B cell (primary cell): ENCODE measurements at regions not wholly inside any gene's neighbourhood (a gene's known extent, or its start where the extent isn't known, plus 50 kb on each side); places are given as distances from the start of the nearest gene placed in this dataset.

Source experiments
- ATAC-seq: fragments of 200-7000 bp; cut with Tn5 transposase; one replicate; pipeline ENCODE4 v1.10.0; 2021; ENCODE audit warnings: low read depth, mild to moderate bottlenecking, moderate number of reproducible peaks, moderate library complexity
- CTCF ChIA-PET: fragments of 350-600 bp; sonication (Branson Sonifier 250); formaldehyde crosslinking; loops from one replicate; lab custom pipeline; 2021; ENCODE audit warnings: antibody characterized with exemption, inconsistent platforms; lab: Charles Lee
- POLR2A ChIA-PET: fragments of 350-600 bp; sonication (Branson Sonifier 250); formaldehyde crosslinking; loops from one replicate; lab custom pipeline; 2021; ENCODE audit warnings: antibody characterized with exemption; lab: Charles Lee
- DNase-seq: peaks from one replicate; pipeline ENCODE4 v3.0.0; 2013
- H2AFZ ChIP-seq: 2 replicates; pipeline ENCODE4 v1.6.1; 2012; ENCODE audit warnings: mild to moderate bottlenecking, low read depth, low read length; ENCODE audit not compliant: insufficient read depth, poor library complexity, severe bottlenecking
- H3K27ac ChIP-seq, 2 donors: 1 replicate in 1 of 2; 2 replicates in 1 of 2; pipeline ENCODE4 v1.5.1; 2012 to 2013; ENCODE audit warnings: low read length in 2 of 2, mild to moderate bottlenecking in 2 of 2, moderate library complexity in 1 of 2
- H3K27me3 ChIP-seq, 4 experiments: fragments of 200-600 bp in 1 of 4; sonication (generic) in 1 of 4; replicated peaks in 1 of 4; 1 replicate in 2 of 4; 2 replicates in 2 of 4; pipeline versions ENCODE4 v1.6.1 to v1.7.0; 2013 to 2016; ENCODE audit warnings: low read length in 3 of 4, mild to moderate bottlenecking in 2 of 4, mixed read lengths in 1 of 4, moderate library complexity in 1 of 4; ENCODE audit not compliant: insufficient read depth in 4 of 4, control insufficient read depth in 3 of 4; ENCODE audit errors: control extremely low read depth in 1 of 4
- H3K36me3 ChIP-seq, 2 experiments: replicated peaks in 1 of 2; 1 replicate in 1 of 2; 2 replicates in 1 of 2; pipeline versions ENCODE4 v1.6.1 to v1.7.1; 2013; ENCODE audit warnings: low read length in 1 of 2; ENCODE audit not compliant: insufficient read depth in 2 of 2, control insufficient read depth in 1 of 2; ENCODE audit errors: control extremely low read depth in 1 of 2, extremely low read depth in 1 of 2
- H3K4me1 ChIP-seq, 2 donors: fragments of 200-600 bp in 1 of 2; sonication (generic) in 1 of 2; 1 replicate in 1 of 2; 2 replicates in 1 of 2; pipeline versions ENCODE4 v1.5.1 to v1.6.1; 2013 to 2017; ENCODE audit warnings: low read length in 2 of 2; ENCODE audit not compliant: control insufficient read depth in 2 of 2, insufficient read depth in 2 of 2
- H3K4me2 ChIP-seq: replicated peaks from 2 replicates; pipeline ENCODE3; 2012; ENCODE audit warnings: mild to moderate bottlenecking, low read depth, low read length; ENCODE audit not compliant: poor library complexity, severe bottlenecking
- H3K4me3 ChIP-seq, 5 experiments: fragments of 200-600 bp in 1 of 5; sonication (generic) in 1 of 5; 1 replicate in 3 of 5; 2 replicates in 2 of 5; pipeline versions ENCODE4 v1.5.1 to v1.7.0; 2011 to 2016; ENCODE audit warnings: low read length in 4 of 5, mild to moderate bottlenecking in 4 of 5, low read depth in 2 of 5, control low read depth in 1 of 5, moderate library complexity in 1 of 5; ENCODE audit not compliant: insufficient read depth in 1 of 5; ENCODE audit errors: control extremely low read depth in 1 of 5, extremely low read depth in 1 of 5
- H3K79me2 ChIP-seq: fragments of 200-600 bp; sonication (generic); one replicate; pipeline ENCODE4 v1.6.0; 2016; ENCODE audit warnings: low read length; ENCODE audit not compliant: control insufficient read depth, insufficient read depth
- H3K9ac ChIP-seq: fragments of 200-600 bp; sonication (generic); 2 replicates; pipeline ENCODE4 v1.6.1; 2017; ENCODE audit warnings: mild to moderate bottlenecking, low read length, moderate library complexity
- H3K9me3 ChIP-seq, 3 donors: one replicate each; pipeline versions ENCODE4 v1.6.1 to v1.7.1; 2013; ENCODE audit warnings: low read length in 2 of 3; ENCODE audit not compliant: control insufficient read depth in 2 of 3, insufficient read depth in 1 of 3; ENCODE audit errors: control extremely low read depth in 1 of 3
- H4K20me1 ChIP-seq: 2 replicates; pipeline ENCODE4 v1.6.0; 2012; ENCODE audit warnings: mild to moderate bottlenecking, low read length; ENCODE audit not compliant: insufficient read depth, control insufficient read depth, poor library complexity, severe bottlenecking
- H3K27ac Mint-ChIP-seq: one replicate; pipeline ENCODE4 v1.8.0; 2021; ENCODE audit warnings: mixed read lengths
- H3K27me3 Mint-ChIP-seq: one replicate; pipeline ENCODE4 v1.8.0; 2021; ENCODE audit warnings: mixed read lengths
- H3K4me1 Mint-ChIP-seq: one replicate; pipeline ENCODE4 v1.8.0; 2021; ENCODE audit warnings: mixed read lengths
- H3K4me3 Mint-ChIP-seq: one replicate; pipeline ENCODE4 v1.8.0; 2021; ENCODE audit warnings: mixed read lengths
- H3K9me3 Mint-ChIP-seq: one replicate; pipeline ENCODE4 v1.8.0; 2022; ENCODE audit warnings: mixed read lengths; ENCODE audit not compliant: insufficient read depth
- CTCF ChIP-seq: fragments of 200-600 bp; IDR thresholded peaks from one replicate; pipeline ENCODE4 v1.8.0; 2022; ENCODE audit warnings: antibody characterized with exemption, mild to moderate bottlenecking
- EZH2 ChIP-seq: IDR thresholded peaks from 2 replicates; pipeline ENCODE4 v1.6.1; 2012; ENCODE audit warnings: borderline replicate concordance, low read depth, mild to moderate bottlenecking, moderate library complexity, low read length; ENCODE audit not compliant: insufficient read depth, poor library complexity, severe bottlenecking
- WGBS: methylation state at CpG from one replicate; pipeline ENCODE4 v1.1.5; 2013; ENCODE audit warnings: missing lambda C conversion rate; ENCODE audit not compliant: insufficient coverage; 5-methylcytosine and 5-hydroxymethylcytosine counted together
- intact Hi-C: fragments of 100-400 bp; cut with micrococcal nuclease; formaldehyde crosslinking; loops from one replicate; pipeline ENCODE4 v1.10.0; 2022

- POLR2A ChIA-PET = no interaction called here
Measured at GRCh38 chr18:77365667-77366066, 116.0 kb downstream of the GALR1 start.

GRCh38 chr18:77366067-77366719 lies 116.5 kb downstream of the GALR1 start:
- H3K9me3 Mint-ChIP-seq = peaks cover 11% of the 10 kb centered on the region
- intact Hi-C loops = no loop called here

More at GRCh38 chr18:77365667-77366066, 116.0 kb downstream of the GALR1 start:
- peaks cover 3 to 4% of the 10 kb centered on the region in 2 donors for H3K4me1 ChIP-seq
- H3K4me2 ChIP-seq = no peak overlapping the region
- Mint-ChIP-seq H3K4me3 (no peak overlapping the region), H3K4me1 (peaks cover 8% of the 10 kb centered on the region), H3K27ac (no peak overlapping the region), H3K9me3 (peaks cover 14% of the 10 kb centered on the region), H3K27me3 (peaks cover 14% of the 10 kb centered on the region)
- no peak overlapping the region for H3K27ac ChIP-seq
- no peak overlapping the region for H2AFZ ChIP-seq
- intact Hi-C loops = no loop called here
- peaks cover 2 to 15% (median 14%) of the 10 kb centered on the region in 3 donors for H3K9me3 ChIP-seq
- H4K20me1 ChIP-seq = no peaks in the 10 kb centered on the region
- DNase-seq = no peak
- no peaks in the 10 kb centered on the region for H3K27me3 ChIP-seq
- H3K9ac ChIP-seq = no peak overlapping the region
- H3K4me3 ChIP-seq = no peak overlapping the region
- H3K79me2 ChIP-seq = no peaks in the 10 kb centered on the region
- ATAC-seq = no peak
- no peaks in the 10 kb centered on the region for H3K36me3 ChIP-seq
- no peak for TF ChIP-seq CTCF
- no peak for TF ChIP-seq EZH2
- WGBS = 86% methylated on average over 2 of the region's 2 CpGs
- CTCF ChIA-PET = no interaction called here

More at GRCh38 chr18:77366067-77366719, 116.5 kb downstream of the GALR1 start:
- Histone ChIP-seq H3K27ac (no peak overlapping the region), H3K9ac (no peak overlapping the region), H3K4me1 (no peaks in the 10 kb centered on the region), H3K4me3 (no peak overlapping the region), H3K4me2 (no peak overlapping the region), H2AFZ (no peak overlapping the region), H3K79me2 (no peaks in the 10 kb centered on the region), H3K9me3 (peaks cover under 1 to 12% (median 11%) of the 10 kb centered on the region in 3 donors), H3K36me3 (no peaks in the 10 kb centered on the region), H4K20me1 (no peaks in the 10 kb centered on the region), H3K27me3 (no peaks in the 10 kb centered on the region)
- Mint-ChIP-seq H3K27me3 (peaks cover 14% of the 10 kb centered on the region), H3K27ac (no peak overlapping the region), H3K4me3 (no peak overlapping the region), H3K4me1 (peaks cover 2% of the 10 kb centered on the region)
- ATAC-seq (no peak), DNase-seq (no peak)
- TF ChIP-seq EZH2 (no peak), CTCF (no peak)
- POLR2A ChIA-PET = no interaction called here
- WGBS = 81% methylated on average over 10 of the region's 11 CpGs
- CTCF ChIA-PET = no interaction called here
